Left lung (tissue), 4 donors: ENCODE measurements at regions not wholly inside any gene's neighbourhood (a gene's known extent, or its start where the extent isn't known, plus 50 kb on each side); places are given as distances from the start of the nearest gene placed in this dataset.

Experiments
- ATAC-seq: fragments of 200-7000 bp; cut with Tn5 transposase; one replicate; pipeline ENCODE4 v1.9.1; 2020; ENCODE audit warnings: moderate library complexity
- DNase-seq, 4 donors: peaks; one replicate each; pipeline ENCODE4 v3.0.0-alpha.2; 2013 to 2020
- H3K27ac ChIP-seq, 2 donors: fragments of 200-600 bp; sonication (generic) in 1 of 2; one replicate each; pipeline versions ENCODE4 v1.5.0 to v1.8.0; 2020 to 2021
- H3K27me3 ChIP-seq, 2 donors: fragments of 200-600 bp; sonication (generic) in 1 of 2; one replicate each; pipeline versions ENCODE4 v1.5.0 to v1.8.0; 2020 to 2021
- H3K36me3 ChIP-seq, 2 donors: fragments of 200-600 bp; sonication (generic) in 1 of 2; one replicate each; pipeline versions ENCODE4 v1.5.0 to v1.8.0; 2020 to 2021
- H3K4me1 ChIP-seq, 2 donors: fragments of 200-600 bp; one replicate each; pipeline ENCODE4 v1.8.0; 2021
- H3K4me3 ChIP-seq, 2 donors: fragments of 200-600 bp; sonication (generic) in 1 of 2; one replicate each; pipeline versions ENCODE4 v1.5.0 to v1.8.0; 2020 to 2021; ENCODE audit warnings: mild to moderate bottlenecking in 1 of 2
- H3K9me3 ChIP-seq, 2 donors: fragments of 200-600 bp; sonication (generic) in 1 of 2; one replicate each; pipeline versions ENCODE4 v1.5.0 to v1.8.0; 2020 to 2021
- intact Hi-C, 2 donors: fragments of 100-400 bp; cut with DNase I; formaldehyde crosslinking; loops; one replicate each; pipeline versions ENCODE4 v1.11.2 to v1.14.2; 2022
- TF ChIP-seq, protein P1 (sequence below), 2 donors: fragments of 200-600 bp; sonication (generic) in 1 of 2; IDR thresholded peaks; one replicate each; pipeline versions ENCODE4 v1.5.0 to v1.8.0; 2021; ENCODE audit warnings: antibody characterized with exemption in 2 of 2
- donor health status: DM: no; HTN: yes; CAD: no.
- donor health status: DM: no; HTN: no; CAD: no.

DNA sequence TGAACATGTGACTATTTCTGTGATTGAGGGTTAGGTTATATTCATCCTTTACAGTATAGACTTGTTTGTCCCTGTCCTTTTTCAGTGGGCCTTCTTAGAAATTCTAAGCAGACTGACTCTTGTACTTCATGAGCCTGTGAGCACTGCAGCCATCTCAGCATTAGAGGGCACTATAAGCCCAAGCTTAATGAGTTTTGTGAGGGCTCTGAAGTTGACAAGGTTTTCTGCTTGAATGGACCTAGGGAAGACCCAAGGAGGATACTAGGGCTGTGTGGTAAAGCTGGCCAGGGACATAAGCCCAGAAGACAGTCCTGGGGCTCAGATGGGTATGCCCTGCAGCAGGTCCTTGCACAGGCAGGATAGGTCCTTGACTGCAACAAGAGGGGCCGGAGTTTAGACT is 126.5 kb downstream of the MRPS30 start:
- DNase-seq (no peak), ATAC-seq (no peak)
- Histone ChIP-seq H3K9me3 (peaks cover 0 to 17% of the 10 kb centered on the region in 2 donors), H3K27ac (no peak overlapping the region), H3K36me3 (no peaks in the 10 kb centered on the region), H3K4me3 (no peak overlapping the region), H3K4me1 (no peaks in the 10 kb centered on the region), H3K27me3 (no peaks in the 10 kb centered on the region)
- intact Hi-C loops = no loop called here
- TF ChIP-seq, protein P1, sequence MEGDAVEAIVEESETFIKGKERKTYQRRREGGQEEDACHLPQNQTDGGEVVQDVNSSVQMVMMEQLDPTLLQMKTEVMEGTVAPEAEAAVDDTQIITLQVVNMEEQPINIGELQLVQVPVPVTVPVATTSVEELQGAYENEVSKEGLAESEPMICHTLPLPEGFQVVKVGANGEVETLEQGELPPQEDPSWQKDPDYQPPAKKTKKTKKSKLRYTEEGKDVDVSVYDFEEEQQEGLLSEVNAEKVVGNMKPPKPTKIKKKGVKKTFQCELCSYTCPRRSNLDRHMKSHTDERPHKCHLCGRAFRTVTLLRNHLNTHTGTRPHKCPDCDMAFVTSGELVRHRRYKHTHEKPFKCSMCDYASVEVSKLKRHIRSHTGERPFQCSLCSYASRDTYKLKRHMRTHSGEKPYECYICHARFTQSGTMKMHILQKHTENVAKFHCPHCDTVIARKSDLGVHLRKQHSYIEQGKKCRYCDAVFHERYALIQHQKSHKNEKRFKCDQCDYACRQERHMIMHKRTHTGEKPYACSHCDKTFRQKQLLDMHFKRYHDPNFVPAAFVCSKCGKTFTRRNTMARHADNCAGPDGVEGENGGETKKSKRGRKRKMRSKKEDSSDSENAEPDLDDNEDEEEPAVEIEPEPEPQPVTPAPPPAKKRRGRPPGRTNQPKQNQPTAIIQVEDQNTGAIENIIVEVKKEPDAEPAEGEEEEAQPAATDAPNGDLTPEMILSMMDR (IDR thresholded peaks at IDR 0.05) = no peak

DNA sequence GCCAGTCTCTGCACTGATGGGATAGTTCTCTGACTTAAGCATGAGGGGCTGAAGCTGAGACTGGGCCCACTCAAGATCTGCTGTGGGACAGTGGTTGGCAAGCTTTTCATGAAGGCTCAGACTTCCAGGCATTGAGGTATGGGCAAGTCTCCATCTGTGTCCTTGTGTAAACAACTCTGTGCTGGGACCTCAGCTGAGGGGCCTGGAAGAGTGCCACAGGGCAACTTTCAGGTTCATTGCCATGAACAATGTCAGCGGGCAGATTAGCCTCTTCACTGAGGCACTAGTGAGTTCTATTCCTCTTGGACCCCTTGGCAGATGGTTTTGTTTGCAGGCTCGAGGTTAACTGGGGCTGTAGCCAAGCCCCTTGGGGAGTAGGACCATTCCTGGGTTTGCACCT is 127.1 kb downstream of the MRPS30 start:
- no peaks in the 10 kb centered on the region for H3K27me3 ChIP-seq
- no peak overlapping the region for H3K27ac ChIP-seq
- TF ChIP-seq, protein P1 (IDR thresholded peaks at IDR 0.05) = no peak
- intact Hi-C loops = no loop called here
- no peaks in the 10 kb centered on the region for H3K4me1 ChIP-seq
- DNase-seq (no peak), ATAC-seq (no peak)
- H3K4me3 ChIP-seq = no peak overlapping the region
- no peaks in the 10 kb centered on the region for H3K36me3 ChIP-seq
- H3K9me3 ChIP-seq = peaks cover 0 to 17% of the 10 kb centered on the region in 2 donors

DNA sequence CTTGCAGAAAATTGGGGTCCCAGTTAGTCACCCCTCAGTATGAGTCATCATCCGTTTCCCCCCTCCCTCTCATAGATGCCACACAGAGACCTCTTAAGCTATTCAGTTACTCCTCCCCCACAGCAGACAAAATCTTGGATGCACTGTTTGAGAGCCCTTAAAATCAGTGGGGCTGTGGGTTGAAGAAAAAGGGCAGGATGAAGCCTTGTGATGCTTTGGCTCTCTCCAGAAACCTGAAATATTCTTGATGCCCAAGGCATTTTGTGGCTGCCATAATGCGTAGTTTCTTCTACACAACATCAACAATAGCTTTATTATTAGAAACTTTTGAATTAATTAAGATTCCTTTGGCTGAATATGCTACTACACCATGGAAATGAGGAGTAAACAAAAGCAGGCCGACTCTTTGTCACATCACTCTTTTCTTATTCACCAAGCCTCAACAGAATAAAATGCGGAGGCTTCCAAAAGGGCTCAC is 133.8 kb downstream of the MRPS30 start:
- Histone ChIP-seq H3K27me3 (no peaks in the 10 kb centered on the region), H3K9me3 (peaks cover 0 to 2% of the 10 kb centered on the region in 2 donors), H3K36me3 (no peaks in the 10 kb centered on the region), H3K27ac (no peak overlapping the region), H3K4me3 (no peak overlapping the region), H3K4me1 (no peaks in the 10 kb centered on the region)
- TF ChIP-seq, protein P1 (IDR thresholded peaks at IDR 0.05) = no peak
- no peak for DNase-seq
- intact Hi-C loops = no loop called here
- no peak for ATAC-seq

DNA sequence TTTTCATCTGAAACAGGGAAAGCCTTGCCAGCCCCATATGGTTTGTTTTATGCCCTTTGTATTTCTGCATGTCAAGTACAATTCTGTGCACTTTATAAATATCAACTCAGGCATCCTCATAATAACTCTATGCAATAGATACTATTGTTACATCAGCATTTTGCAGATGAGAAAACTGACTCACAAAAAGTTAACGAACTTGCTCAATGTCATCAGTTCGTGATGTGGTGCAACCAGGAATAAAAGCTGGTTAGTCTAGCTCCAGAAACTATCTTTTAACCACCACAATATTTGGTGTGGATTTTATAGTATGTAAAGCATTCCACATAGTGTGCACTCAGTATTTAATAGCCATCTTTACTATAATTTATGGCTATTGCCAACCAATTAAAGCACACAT is 134.9 kb downstream of the MRPS30 start:
- Histone ChIP-seq H3K36me3 (no peaks in the 10 kb centered on the region), H3K27me3 (no peaks in the 10 kb centered on the region), H3K4me1 (no peaks in the 10 kb centered on the region), H3K9me3 (peaks cover 0 to 2% of the 10 kb centered on the region in 2 donors), H3K27ac (no peak overlapping the region), H3K4me3 (no peak overlapping the region)
- intact Hi-C loops = no loop called here
- ATAC-seq (no peak), DNase-seq (no peak)
- TF ChIP-seq, protein P1 (IDR thresholded peaks at IDR 0.05) = no peak

DNA sequence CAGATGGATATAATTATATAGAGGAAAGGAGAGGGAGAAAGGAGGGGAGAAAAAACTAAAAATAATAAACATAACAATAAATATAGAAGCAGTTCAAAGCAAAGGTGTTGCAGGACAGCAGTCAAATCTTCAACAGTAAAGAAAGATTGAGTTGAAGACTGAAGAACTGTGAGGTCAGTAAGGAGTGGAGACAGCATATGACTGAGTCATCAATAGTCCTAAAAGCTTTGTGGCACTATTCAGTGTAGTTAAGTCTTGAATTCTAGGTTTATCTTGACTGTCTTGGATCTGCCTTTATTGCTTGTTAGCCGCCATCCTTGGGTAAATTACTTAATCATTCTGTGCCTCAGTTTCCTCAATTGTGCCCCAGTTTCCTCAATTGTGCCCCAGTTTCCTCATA is 137.0 kb downstream of the MRPS30 start:
- intact Hi-C loops = no loop called here
- H3K4me1 ChIP-seq = no peaks in the 10 kb centered on the region
- H3K27ac ChIP-seq = no peak overlapping the region
- H3K9me3 ChIP-seq = no peaks in the 10 kb centered on the region
- no peak overlapping the region for H3K4me3 ChIP-seq
- H3K36me3 ChIP-seq = no peaks in the 10 kb centered on the region
- no peaks in the 10 kb centered on the region for H3K27me3 ChIP-seq
- ATAC-seq (no peak), DNase-seq (no peak)
- TF ChIP-seq, protein P1 (IDR thresholded peaks at IDR 0.05) = no peak
